ENCODE measurements at regions not wholly inside any gene's neighbourhood (a gene's known extent, or its start where the extent isn't known, plus 50 kb on each side); places are given as distances from the start of the nearest gene placed in this dataset.
"Not testable (repeated sequence)": the region's sequence is repeated elsewhere in the genome, so short reads cannot be mapped to it uniquely, and the experiment has no call there.

GRCh38 chr2:83874712-83875430 is 584.2 kb downstream of the SUCLG1 start:
- no peak for DNase-seq (ENCODE audit: low spot score)

GRCh38 chr2:83874066-83874465 is 585.0 kb downstream of the SUCLG1 start:
- DNase-seq (ENCODE audit: low spot score), result no peak

GRCh38 chr2:83873110-83873509 is 586.0 kb downstream of the SUCLG1 start:
- DNase-seq (ENCODE audit: low spot score), result no peak

GRCh38 chr2:83866211-83866610 is 592.9 kb downstream of the SUCLG1 start:
- DNase-seq (ENCODE audit: low spot score), result no peak

- DNase-seq (ENCODE audit: low spot score), result no peak
Observed at GRCh38 chr2:83862600-83862999, 596.5 kb downstream of the SUCLG1 start.

- DNase-seq (ENCODE audit: low spot score), result no peak
Observed at GRCh38 chr2:83860320-83860719, 598.8 kb downstream of the SUCLG1 start.

- DNase-seq (ENCODE audit: low spot score), result no peak
Observed at GRCh38 chr2:83859553-83859952, 599.5 kb downstream of the SUCLG1 start.

GRCh38 chr2:83851066-83851465 is 608.0 kb downstream of the SUCLG1 start:
- no peak for DNase-seq (ENCODE audit: low spot score)

GRCh38 chr2:83850071-83850725 is 608.9 kb downstream of the SUCLG1 start:
- DNase-seq (ENCODE audit: low spot score), result no peak

GRCh38 chr2:83844490-83844889 is 614.6 kb downstream of the SUCLG1 start:
- DNase-seq (ENCODE audit: low spot score), result no peak

- no peak for DNase-seq (ENCODE audit: low spot score)
Observed at GRCh38 chr2:83842421-83842820, 616.7 kb downstream of the SUCLG1 start.

- no peak for DNase-seq (ENCODE audit: low spot score)
Observed at GRCh38 chr2:83837823-83838222, 621.3 kb downstream of the SUCLG1 start.

GRCh38 chr2:83827618-83828017 is 631.5 kb downstream of the SUCLG1 start:
- DNase-seq (ENCODE audit: low spot score), result no peak

GRCh38 chr2:83826577-83826976 is 632.5 kb downstream of the SUCLG1 start:
- DNase-seq (ENCODE audit: low spot score), result no peak

- DNase-seq (ENCODE audit: low spot score), result no peak
Observed at GRCh38 chr2:83823229-83823628, 635.9 kb downstream of the SUCLG1 start.

- DNase-seq (ENCODE audit: low spot score), result no peak
Observed at GRCh38 chr2:83817511-83817910, 641.6 kb downstream of the SUCLG1 start.

- DNase-seq (ENCODE audit: low spot score), result no peak
Observed at GRCh38 chr2:83808878-83809277, 650.2 kb downstream of the SUCLG1 start.

- DNase-seq (ENCODE audit: low spot score), result no peak
Observed at GRCh38 chr2:83802604-83803003, 656.5 kb downstream of the SUCLG1 start.

GRCh38 chr2:83795777-83796176 is 663.3 kb downstream of the SUCLG1 start:
- DNase-seq (ENCODE audit: low spot score), result no peak

GRCh38 chr2:83790467-83790866 is 668.6 kb downstream of the SUCLG1 start:
- not testable (repeated sequence) for DNase-seq (ENCODE audit: low spot score)

GRCh38 chr2:83789674-83790073 is 669.4 kb downstream of the SUCLG1 start:
- not testable (repeated sequence) for DNase-seq (ENCODE audit: low spot score)

- not testable (repeated sequence) for DNase-seq (ENCODE audit: low spot score)
Observed at GRCh38 chr2:83788938-83789566, 670.0 kb downstream of the SUCLG1 start.

GRCh38 chr2:83787189-83787588 is 671.9 kb downstream of the SUCLG1 start:
- DNase-seq (ENCODE audit: low spot score), result no peak
